ENCODE measurements at regions not wholly inside any gene's neighbourhood (a gene's known extent, or its start where the extent isn't known, plus 50 kb on each side); places are given as distances from the start of the nearest gene placed in this dataset.

DNA sequence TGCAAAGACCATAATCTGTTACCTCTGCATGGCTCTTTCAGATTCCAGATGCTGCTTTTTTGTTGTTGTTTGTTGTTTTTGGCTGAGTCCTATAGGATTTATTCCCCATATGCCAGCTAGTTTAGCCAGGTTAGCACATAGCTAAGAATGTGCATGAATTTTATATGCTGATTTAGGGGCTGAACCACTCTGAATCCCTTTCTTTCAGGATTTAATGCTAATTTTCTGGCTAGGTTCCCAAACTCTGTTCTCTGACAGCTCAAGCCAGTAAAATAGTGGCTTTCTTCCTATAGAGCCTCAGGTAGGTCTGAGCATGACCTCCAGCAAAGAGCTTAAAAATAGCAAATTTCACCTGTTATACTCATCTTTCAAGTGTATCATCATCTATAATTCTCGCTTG, 521.4 kb downstream of the CAAP1 start:
- TF ChIP-seq CTCF (IDR thresholded peaks at IDR 0.05) (no peak), POLR2A (IDR thresholded peaks at IDR 0.05) (no peak)

Data from lower leg skin (tissue), 3 donors.